NCI-H748 treated with DMSO at 0.1 percent for 48 hours (cell line): ENCODE measurements at regions not wholly inside any gene's neighbourhood (a gene's known extent, or its start where the extent isn't known, plus 50 kb on each side); places are given as distances from the start of the nearest gene placed in this dataset.
"Not testable (repeated sequence)": the region's sequence is repeated elsewhere in the genome, so short reads cannot be mapped to it uniquely, and the experiment has no call there.

ENCODE experiments used
- DNase-seq: peaks from one replicate; lab custom pipeline; 2025; lab: John Stamatoyannopoulos, UW

- DNase-seq, result no peak
These were observed 331.3 kb upstream of the RBMS3 start for GRCh38 chr3:28949580-28949979.

GRCh38 chr3:28950614-28951013, 330.3 kb upstream of the RBMS3 start:
- DNase-seq, result no peak

GRCh38 chr3:28951772-28952556, 328.9 kb upstream of the RBMS3 start:
- no peak for DNase-seq

DNA sequence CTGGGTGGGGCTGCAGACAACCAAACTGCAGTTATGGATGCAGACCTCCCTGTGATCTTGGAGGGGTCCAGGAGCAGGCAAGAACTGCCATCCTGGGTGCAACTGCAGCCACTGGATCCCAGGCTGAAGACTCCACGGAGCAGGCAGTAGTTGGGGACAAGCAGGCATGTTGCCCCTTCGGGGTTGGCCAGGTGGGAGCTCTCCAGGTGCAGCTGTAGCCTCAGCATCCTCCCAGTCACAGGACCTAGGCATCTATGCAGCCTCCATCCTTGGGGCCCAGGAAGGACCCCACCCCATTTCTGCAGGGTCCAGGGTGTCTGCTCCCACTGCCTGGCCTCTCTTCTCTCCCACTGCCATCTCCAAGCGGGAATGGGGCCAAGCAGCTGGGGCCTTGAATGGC, 322.2 kb upstream of the RBMS3 start:
- DNase-seq, result no peak

GRCh38 chr3:28971156-28971555, 309.7 kb upstream of the RBMS3 start:
- DNase-seq, result no peak

DNA sequence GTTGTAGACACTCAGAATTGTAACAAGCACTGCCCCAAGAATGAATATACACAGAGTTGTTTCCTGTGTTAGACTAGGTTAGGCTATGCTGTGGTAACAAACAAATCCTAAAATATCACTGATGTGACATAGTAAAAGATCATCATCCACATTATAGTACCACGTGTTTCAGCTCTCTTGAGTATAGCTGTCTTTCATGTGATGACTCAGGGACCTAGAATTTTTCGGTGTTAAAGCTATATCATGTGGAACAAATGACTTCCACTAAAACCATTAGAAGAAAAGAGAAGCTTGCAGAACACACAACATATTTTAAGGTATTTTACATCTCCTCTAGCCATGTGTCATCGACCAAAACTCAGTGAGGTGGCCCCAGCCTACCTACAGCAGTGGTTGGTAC, 307.9 kb upstream of the RBMS3 start:
- DNase-seq, result no peak

- DNase-seq, result no peak
These were observed 307.3 kb upstream of the RBMS3 start for GRCh38 chr3:28973609-28974008.

DNA sequence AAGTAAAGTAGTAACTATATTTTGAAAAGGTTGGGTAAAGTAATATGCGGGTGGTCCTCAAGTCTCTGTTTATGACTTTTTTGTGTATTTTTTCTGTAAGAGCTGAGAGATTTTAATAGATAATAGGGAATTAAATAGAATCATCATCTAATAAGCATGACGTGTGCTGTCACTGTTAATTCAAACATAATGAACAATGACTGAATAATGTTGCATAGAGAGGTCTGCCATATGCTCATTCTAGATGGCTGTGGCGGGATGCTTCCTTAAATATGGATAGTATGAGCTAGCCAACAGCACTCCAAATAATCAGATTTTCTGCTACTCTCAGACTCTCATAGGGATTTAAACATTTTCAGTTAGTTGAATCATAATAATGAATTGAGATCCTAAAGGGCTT, 302.8 kb upstream of the RBMS3 start:
- no peak for DNase-seq

- DNase-seq, result no peak
These were observed 300.7 kb upstream of the RBMS3 start for GRCh38 chr3:28980131-28980530.

DNA sequence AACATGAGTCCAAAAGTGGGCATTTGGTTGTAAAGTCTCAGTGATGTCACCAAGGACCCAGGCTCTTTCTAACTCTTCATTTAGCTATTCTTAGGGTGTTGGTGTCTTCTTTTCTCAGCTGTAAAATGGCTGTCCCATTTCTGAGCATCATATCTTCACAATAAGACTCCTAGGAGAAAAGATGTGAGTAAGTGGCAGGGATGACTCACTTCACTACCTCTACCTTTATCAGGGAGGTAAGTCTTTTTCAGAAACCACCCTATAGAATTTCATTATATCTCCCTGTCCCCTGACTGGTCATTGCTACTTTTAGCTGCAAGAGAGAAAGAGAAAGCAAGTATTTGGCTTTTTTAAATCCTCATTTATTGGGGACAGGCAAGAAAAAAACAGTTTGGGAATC, 300.2 kb upstream of the RBMS3 start:
- DNase-seq, result no peak

- DNase-seq, result no peak
These were observed 298.0 kb upstream of the RBMS3 start for GRCh38 chr3:28982906-28983305.

DNA sequence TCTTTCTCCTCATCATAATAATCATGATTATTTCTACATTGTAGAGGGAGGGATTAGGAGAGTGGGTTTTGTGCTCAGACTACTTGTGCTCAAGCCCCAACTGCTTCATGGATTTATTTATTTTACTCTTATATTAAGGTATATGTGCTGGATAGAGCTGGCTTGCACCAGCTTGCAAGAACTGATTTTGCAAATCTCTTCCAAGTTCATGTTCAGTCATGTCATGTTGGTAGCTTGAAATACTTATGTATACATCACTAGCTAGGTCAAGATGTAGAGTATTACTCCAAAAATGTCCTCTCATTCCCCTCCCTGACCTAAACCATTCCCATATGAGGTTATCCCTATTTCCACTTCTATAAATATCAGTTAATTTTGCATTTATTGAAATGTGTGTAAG, 293.9 kb upstream of the RBMS3 start:
- no peak for DNase-seq

DNA sequence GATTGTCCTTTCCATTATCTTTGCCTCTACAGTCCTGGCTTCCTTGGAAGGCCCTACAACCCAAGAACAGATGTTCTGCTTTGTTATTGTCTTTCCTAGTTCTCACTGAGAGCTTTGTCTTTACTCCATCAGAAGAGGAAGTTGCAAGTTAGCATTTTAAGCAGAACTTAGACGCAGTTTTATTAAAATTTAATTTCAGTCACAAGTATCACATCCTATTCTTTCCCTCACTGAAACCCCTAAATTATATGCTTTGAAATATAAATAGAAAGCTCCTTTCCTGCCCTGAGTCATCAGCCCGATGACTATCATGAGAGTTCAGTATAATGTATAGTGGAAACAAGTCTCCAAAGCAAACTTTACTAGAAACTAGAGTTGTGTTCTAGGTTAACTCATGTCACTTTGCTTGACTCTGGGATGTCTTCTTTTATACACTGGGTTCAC, 291.2 kb upstream of the RBMS3 start:
- DNase-seq, result no peak

GRCh38 chr3:28994161-28994905, 286.5 kb upstream of the RBMS3 start:
- no peak for DNase-seq

DNA sequence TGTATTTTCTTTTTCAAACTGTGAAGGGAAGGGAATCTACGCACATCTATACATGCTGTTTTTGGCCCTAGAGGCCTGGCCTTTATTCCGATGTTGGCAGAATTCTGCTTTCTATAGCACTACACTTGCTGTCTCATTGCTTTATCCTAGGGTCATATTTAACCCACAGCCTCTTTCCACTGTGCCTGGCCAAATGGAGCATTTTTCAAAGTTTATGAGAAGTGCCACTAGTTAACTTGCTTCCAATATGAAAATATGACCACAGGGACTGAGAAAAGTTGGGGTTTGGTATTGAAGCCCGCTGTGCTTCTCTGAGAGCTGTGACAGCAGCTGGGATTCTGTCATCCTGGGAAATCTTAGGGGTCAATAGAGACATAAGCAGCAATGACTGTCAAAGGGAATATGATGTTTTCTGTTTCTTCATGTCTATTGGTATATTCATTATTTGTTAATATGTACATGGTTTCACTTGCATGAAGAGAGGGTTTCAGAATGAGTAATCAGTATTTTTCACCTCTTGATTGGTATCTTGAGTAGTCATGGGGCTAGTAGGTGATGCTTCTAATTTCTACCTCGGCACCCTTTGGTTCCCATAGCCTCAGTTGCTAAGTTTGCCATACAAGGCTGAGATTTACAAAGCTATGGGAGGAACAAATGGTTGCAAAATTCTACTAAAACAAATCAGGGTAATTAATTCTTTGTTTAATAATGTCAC, 275.8 kb upstream of the RBMS3 start:
- no peak for DNase-seq

- DNase-seq, result no peak
These were observed 275.0 kb upstream of the RBMS3 start for GRCh38 chr3:29005862-29006261.

- DNase-seq, result no peak
These were observed 269.4 kb upstream of the RBMS3 start for GRCh38 chr3:29011441-29011840.

GRCh38 chr3:29011966-29012365, 268.9 kb upstream of the RBMS3 start:
- DNase-seq, result no peak

DNA sequence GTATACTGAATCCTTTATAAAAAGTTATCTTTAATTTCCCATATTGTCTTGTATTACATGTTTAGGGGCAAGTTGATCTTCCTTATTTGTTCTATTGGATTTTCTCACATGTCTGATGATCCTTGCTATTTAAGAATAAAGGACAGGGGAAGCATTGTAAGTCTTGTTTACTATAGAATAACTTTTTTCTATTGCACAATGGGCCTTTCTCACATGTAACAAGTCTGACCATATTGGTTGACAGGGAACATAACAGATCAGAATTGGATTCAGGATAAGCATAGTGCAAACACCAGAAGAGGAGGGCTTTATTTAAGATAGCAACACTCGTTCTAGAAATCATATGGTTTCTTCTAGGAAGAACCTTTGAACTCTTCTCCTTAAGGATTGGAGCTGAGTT, 257.9 kb upstream of the RBMS3 start:
- DNase-seq, result no peak

DNA sequence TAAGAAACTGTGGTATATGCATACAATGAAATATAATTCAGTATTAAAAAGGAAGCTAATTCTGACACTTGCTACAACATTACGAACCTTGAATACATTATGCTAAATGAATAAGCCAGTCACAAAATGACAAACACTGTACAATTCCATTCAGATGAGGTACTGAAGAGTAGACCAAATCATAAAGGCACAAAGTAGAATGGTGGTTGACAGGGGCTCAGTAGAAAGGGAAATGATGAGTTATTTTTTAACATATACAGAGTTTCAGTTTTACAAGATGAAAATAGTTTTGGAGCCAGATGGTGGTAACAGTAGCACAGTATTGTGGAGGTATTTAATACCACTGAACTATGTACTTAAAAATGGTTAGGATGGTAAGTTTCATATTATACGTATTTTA, 254.6 kb upstream of the RBMS3 start:
- DNase-seq, result no peak

GRCh38 chr3:29026959-29027358, 253.9 kb upstream of the RBMS3 start:
- no peak for DNase-seq

GRCh38 chr3:29031175-29031574, 249.7 kb upstream of the RBMS3 start:
- not testable (repeated sequence) for DNase-seq

DNA sequence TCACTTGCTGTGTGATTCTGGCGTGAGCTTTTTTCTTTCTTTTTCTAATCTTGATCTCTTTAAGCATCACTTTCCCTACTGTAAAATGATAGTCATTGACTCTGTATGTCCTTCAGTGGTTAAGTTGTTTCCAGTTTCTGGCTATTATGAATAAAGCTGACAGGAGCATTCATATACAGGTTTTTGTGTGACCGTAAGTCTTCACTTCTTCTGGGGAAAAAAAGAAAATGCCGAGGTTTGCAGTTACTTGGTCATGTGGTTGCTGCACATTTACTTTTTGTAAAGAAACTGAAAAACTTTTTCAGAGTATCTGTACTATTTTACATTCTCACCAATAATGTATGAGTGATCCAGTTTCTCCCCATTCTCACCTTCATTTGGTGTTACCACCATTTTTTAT, 247.4 kb upstream of the RBMS3 start:
- no peak for DNase-seq
